ENCODE measurements at regions not wholly inside any gene's neighbourhood (a gene's known extent, or its start where the extent isn't known, plus 50 kb on each side); places are given as distances from the start of the nearest gene placed in this dataset.
"Not testable (repeated sequence)": the region's sequence is repeated elsewhere in the genome, so short reads cannot be mapped to it uniquely, and the experiment has no call there.

DNA sequence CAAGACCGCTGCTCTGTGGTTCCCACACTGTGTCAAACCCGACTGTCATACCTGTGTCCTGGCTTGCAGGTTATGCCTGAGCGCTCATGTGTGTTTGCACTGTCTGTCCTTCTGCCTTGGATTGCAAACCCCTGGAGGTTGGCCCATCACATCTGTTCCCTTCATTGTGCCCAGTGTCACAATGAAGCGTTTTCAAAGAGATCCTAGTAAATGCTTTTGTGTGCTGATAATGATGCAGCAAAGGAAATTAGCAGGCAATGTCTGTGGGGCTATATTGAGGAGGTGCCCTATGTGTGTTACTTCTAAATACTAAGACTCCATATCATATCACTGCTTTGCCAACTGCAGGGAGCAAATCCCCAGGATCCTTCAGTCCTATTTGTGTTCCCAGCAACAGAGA is 424.4 kb upstream of the NFIA start:
- H2AFZ ChIP-seq (ENCODE audit: low read depth, low read length), result no peak overlapping the region
- no peak overlapping the region for H3K27ac ChIP-seq (ENCODE audit: low read length, poor library complexity, severe bottlenecking)
- H3K79me1 ChIP-seq (replicated peaks; ENCODE audit: low read length, poor library complexity, severe bottlenecking), result no peaks in the 10 kb centered on the region
- H3K14ac ChIP-seq (ENCODE audit: low read length in 2 of 2), result no peak overlapping the region
- no peak overlapping the region for H4K8ac ChIP-seq (ENCODE audit: low read length)
- H3K36me3 ChIP-seq (ENCODE audit: control insufficient read depth in 1 of 2, insufficient read depth in 2 of 2, low read depth in 1 of 2, low read length in 2 of 2), result no peaks in the 10 kb centered on the region
- H3K27me3 ChIP-seq (ENCODE audit: control insufficient read depth in 1 of 2, insufficient read depth in 1 of 2, low read length in 2 of 2), result no peaks in the 10 kb centered on the region
- H3K18ac ChIP-seq (ENCODE audit: low read depth in 1 of 2, low read length in 2 of 2), result no peak overlapping the region
- H2BK12ac ChIP-seq (ENCODE audit: low read length in 2 of 2), result no peak overlapping the region
- 67% methylated on average over 4 of the region's 4 CpGs for WGBS
- no peak overlapping the region for H2BK5ac ChIP-seq (ENCODE audit: low read depth, low read length, poor library complexity, severe bottlenecking)
- H3K4me1 ChIP-seq (ENCODE audit: control insufficient read depth, insufficient read depth, low read depth, low read length), result no peaks in the 10 kb centered on the region
- H2BK15ac ChIP-seq (ENCODE audit: low read depth, poor library complexity, severe bottlenecking), result no peak overlapping the region
- H2AK5ac ChIP-seq (ENCODE audit: low read length, severe bottlenecking), result no peak overlapping the region
- no peak overlapping the region for H2BK120ac ChIP-seq (ENCODE audit: low read depth, low read length)
- H3K9me3 ChIP-seq (ENCODE audit: control insufficient read depth, low read length), result no peaks in the 10 kb centered on the region
- no peak overlapping the region for H3K23ac ChIP-seq (ENCODE audit: low read length in 2 of 2)
- no peak for DNase-seq
- H3K4ac ChIP-seq (ENCODE audit: low read depth in 1 of 2, low read length in 2 of 2), result no peak overlapping the region
- H3K4me2 ChIP-seq (ENCODE audit: low read length, poor library complexity, severe bottlenecking), result no peak overlapping the region
- H4K91ac ChIP-seq (ENCODE audit: low read length), result no peak overlapping the region
- no peak overlapping the region for H3K4me3 ChIP-seq (ENCODE audit: insufficient read depth in 1 of 2, low read depth in 1 of 2, low read length in 2 of 2)
- no peak overlapping the region for H3K9ac ChIP-seq (ENCODE audit: low read length)

DNA sequence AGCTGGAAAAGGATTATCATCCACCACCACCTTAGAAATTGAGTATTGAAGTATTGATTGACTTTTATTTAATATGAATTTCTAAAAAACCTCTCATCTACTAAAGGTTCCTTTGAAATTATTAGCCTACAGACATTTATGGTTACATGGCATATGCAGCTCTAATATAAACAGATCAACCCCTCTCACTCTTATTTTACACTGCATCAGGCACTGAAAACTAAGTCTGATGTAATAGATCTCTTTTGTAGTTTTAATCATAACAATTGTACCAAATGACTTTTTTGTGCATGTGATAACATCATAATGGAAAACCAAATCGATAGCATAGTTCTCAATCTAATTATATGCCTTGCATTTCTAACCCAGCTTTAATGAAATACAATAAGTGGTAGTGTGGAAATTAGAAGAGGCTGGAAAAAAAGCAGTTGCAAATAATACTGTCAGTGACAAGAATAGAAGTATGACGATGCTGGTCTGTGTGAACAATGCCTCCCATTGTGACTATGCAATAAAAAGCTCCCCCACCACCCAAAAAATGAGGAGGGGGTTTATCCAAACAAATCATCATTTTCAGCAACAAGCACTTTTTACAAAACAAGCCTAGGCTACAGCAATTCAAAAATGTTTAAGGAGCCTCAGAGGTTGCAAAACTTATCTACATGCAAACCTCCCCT is 426.5 kb upstream of the NFIA start:
- Histone ChIP-seq H2BK120ac (ENCODE audit: low read depth, low read length) (no peak overlapping the region), H2AK5ac (ENCODE audit: low read length, severe bottlenecking) (no peak overlapping the region), H3K4me1 (ENCODE audit: control insufficient read depth, insufficient read depth, low read depth, low read length) (no peaks in the 10 kb centered on the region), H3K4ac (ENCODE audit: low read depth in 1 of 2, low read length in 2 of 2) (no peak overlapping the region), H3K36me3 (ENCODE audit: control insufficient read depth in 1 of 2, insufficient read depth in 2 of 2, low read depth in 1 of 2, low read length in 2 of 2) (no peaks in the 10 kb centered on the region), H3K23ac (ENCODE audit: low read length in 2 of 2) (no peak overlapping the region), H2BK15ac (ENCODE audit: low read depth, poor library complexity, severe bottlenecking) (no peak overlapping the region), H4K8ac (ENCODE audit: low read length) (no peak overlapping the region), H2BK5ac (ENCODE audit: low read depth, low read length, poor library complexity, severe bottlenecking) (no peak overlapping the region), H2AFZ (ENCODE audit: low read depth, low read length) (no peak overlapping the region), H4K91ac (ENCODE audit: low read length) (no peak overlapping the region), H3K4me3 (ENCODE audit: insufficient read depth in 1 of 2, low read depth in 1 of 2, low read length in 2 of 2) (no peak overlapping the region), H3K27me3 (ENCODE audit: control insufficient read depth in 1 of 2, insufficient read depth in 1 of 2, low read length in 2 of 2) (no peaks in the 10 kb centered on the region), H3K18ac (ENCODE audit: low read depth in 1 of 2, low read length in 2 of 2) (no peak overlapping the region), H3K27ac (ENCODE audit: low read length, poor library complexity, severe bottlenecking) (no peak overlapping the region), H3K9me3 (ENCODE audit: control insufficient read depth, low read length) (no peaks in the 10 kb centered on the region), H3K14ac (ENCODE audit: low read length in 2 of 2) (no peak overlapping the region), H2BK12ac (ENCODE audit: low read length in 2 of 2) (no peak overlapping the region), H3K9ac (ENCODE audit: low read length) (no peak overlapping the region), H3K79me1 (replicated peaks; ENCODE audit: low read length, poor library complexity, severe bottlenecking) (no peaks in the 10 kb centered on the region), H3K4me2 (ENCODE audit: low read length, poor library complexity, severe bottlenecking) (no peak overlapping the region)
- no peak for DNase-seq
- 81% methylated on average over 1 of the region's 2 CpGs for WGBS

DNA sequence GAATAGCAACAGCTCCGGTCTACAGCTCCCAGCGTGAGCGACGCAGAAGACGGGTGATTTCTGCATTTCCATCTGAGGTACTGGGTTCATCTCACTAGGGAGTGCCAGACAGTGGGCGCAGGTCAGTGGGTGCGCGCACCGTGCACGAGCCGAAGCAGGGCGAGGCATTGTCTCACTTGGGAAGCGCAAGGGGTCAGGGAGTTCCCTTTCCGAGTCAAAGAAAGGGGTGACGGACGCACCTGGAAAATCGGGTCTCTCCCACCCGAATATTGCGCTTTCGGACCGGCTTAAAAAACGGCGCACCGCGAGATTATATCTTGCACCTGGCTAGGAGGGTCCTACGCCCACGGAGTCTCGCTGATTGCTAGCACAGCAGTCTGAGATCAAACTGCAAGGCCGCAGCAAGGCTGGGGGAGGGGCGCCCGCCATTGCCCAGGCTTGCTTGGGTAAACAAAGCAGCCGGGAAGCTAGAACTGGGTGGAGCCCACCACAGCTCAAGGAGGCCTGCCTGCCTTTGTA is 442.3 kb upstream of the NFIA start:
- H4K91ac ChIP-seq (ENCODE audit: low read length); H2BK5ac ChIP-seq (ENCODE audit: low read depth, low read length, poor library complexity, severe bottlenecking); H2AK5ac ChIP-seq (ENCODE audit: low read length, severe bottlenecking); H3K14ac ChIP-seq (ENCODE audit: low read length in 2 of 2); DNase-seq; H2BK120ac ChIP-seq (ENCODE audit: low read depth, low read length); H2AFZ ChIP-seq (ENCODE audit: low read depth, low read length); H3K36me3 ChIP-seq (ENCODE audit: control insufficient read depth in 1 of 2, insufficient read depth in 2 of 2, low read depth in 1 of 2, low read length in 2 of 2); H4K8ac ChIP-seq (ENCODE audit: low read length); H3K9me3 ChIP-seq (ENCODE audit: control insufficient read depth, low read length); H3K18ac ChIP-seq (ENCODE audit: low read depth in 1 of 2, low read length in 2 of 2); H3K4me3 ChIP-seq (ENCODE audit: insufficient read depth in 1 of 2, low read depth in 1 of 2, low read length in 2 of 2); H3K27ac ChIP-seq (ENCODE audit: low read length, poor library complexity, severe bottlenecking); H3K4ac ChIP-seq (ENCODE audit: low read depth in 1 of 2, low read length in 2 of 2); H3K4me2 ChIP-seq (ENCODE audit: low read length, poor library complexity, severe bottlenecking); H2BK15ac ChIP-seq (ENCODE audit: low read depth, poor library complexity, severe bottlenecking); H2BK12ac ChIP-seq (ENCODE audit: low read length in 2 of 2); H3K23ac ChIP-seq (ENCODE audit: low read length in 2 of 2); H3K79me1 ChIP-seq (replicated peaks; ENCODE audit: low read length, poor library complexity, severe bottlenecking); H3K27me3 ChIP-seq (ENCODE audit: control insufficient read depth in 1 of 2, insufficient read depth in 1 of 2, low read length in 2 of 2); H3K4me1 ChIP-seq (ENCODE audit: control insufficient read depth, insufficient read depth, low read depth, low read length); H3K9ac ChIP-seq (ENCODE audit: low read length): not testable (repeated sequence)
- WGBS, result 86% methylated on average over 29 of the region's 32 CpGs

DNA sequence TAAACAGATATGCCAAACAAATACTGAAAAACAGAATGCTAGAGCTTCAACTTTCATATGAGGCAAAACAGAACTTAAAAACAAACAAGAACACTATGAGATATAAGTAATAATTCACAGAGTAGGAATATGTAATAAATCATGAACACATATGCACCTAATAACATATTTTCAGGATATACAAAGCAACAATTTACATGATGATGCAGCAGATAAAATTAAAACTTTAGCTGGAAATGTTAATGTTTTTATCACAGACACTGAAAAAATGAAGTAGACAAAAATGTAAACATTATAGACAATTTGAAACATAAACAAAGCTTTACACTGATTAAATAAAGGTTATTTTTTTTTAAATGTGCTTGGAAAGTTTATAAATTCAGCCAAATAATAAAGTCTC is 443.1 kb upstream of the NFIA start:
- H3K79me1 ChIP-seq (replicated peaks; ENCODE audit: low read length, poor library complexity, severe bottlenecking), result no peaks in the 10 kb centered on the region
- no peak overlapping the region for H2BK15ac ChIP-seq (ENCODE audit: low read depth, poor library complexity, severe bottlenecking)
- no peak overlapping the region for H3K9ac ChIP-seq (ENCODE audit: low read length)
- H3K4me1 ChIP-seq (ENCODE audit: control insufficient read depth, insufficient read depth, low read depth, low read length), result no peaks in the 10 kb centered on the region
- no peak overlapping the region for H3K4me3 ChIP-seq (ENCODE audit: insufficient read depth in 1 of 2, low read depth in 1 of 2, low read length in 2 of 2)
- no peak overlapping the region for H2BK5ac ChIP-seq (ENCODE audit: low read depth, low read length, poor library complexity, severe bottlenecking)
- no peak overlapping the region for H4K91ac ChIP-seq (ENCODE audit: low read length)
- no peak overlapping the region for H2AK5ac ChIP-seq (ENCODE audit: low read length, severe bottlenecking)
- H3K4me2 ChIP-seq (ENCODE audit: low read length, poor library complexity, severe bottlenecking), result no peak overlapping the region
- no peak for DNase-seq
- no peak overlapping the region for H3K27ac ChIP-seq (ENCODE audit: low read length, poor library complexity, severe bottlenecking)
- H3K36me3 ChIP-seq (ENCODE audit: control insufficient read depth in 1 of 2, insufficient read depth in 2 of 2, low read depth in 1 of 2, low read length in 2 of 2), result no peaks in the 10 kb centered on the region
- no peaks in the 10 kb centered on the region for H3K9me3 ChIP-seq (ENCODE audit: control insufficient read depth, low read length)
- H2AFZ ChIP-seq (ENCODE audit: low read depth, low read length), result no peak overlapping the region
- no peak overlapping the region for H2BK120ac ChIP-seq (ENCODE audit: low read depth, low read length)
- H3K4ac ChIP-seq (ENCODE audit: low read depth in 1 of 2, low read length in 2 of 2), result no peak overlapping the region
- H3K27me3 ChIP-seq (ENCODE audit: control insufficient read depth in 1 of 2, insufficient read depth in 1 of 2, low read length in 2 of 2), result no peaks in the 10 kb centered on the region
- no peak overlapping the region for H3K14ac ChIP-seq (ENCODE audit: low read length in 2 of 2)
- H2BK12ac ChIP-seq (ENCODE audit: low read length in 2 of 2), result no peak overlapping the region
- no peak overlapping the region for H3K18ac ChIP-seq (ENCODE audit: low read depth in 1 of 2, low read length in 2 of 2)
- no peak overlapping the region for H4K8ac ChIP-seq (ENCODE audit: low read length)
- H3K23ac ChIP-seq (ENCODE audit: low read length in 2 of 2), result no peak overlapping the region
